ENCODE measurements at regions not wholly inside any gene's neighbourhood (a gene's known extent, or its start where the extent isn't known, plus 50 kb on each side); places are given as distances from the start of the nearest gene placed in this dataset.
"Not testable (repeated sequence)": the region's sequence is repeated elsewhere in the genome, so short reads cannot be mapped to it uniquely, and the experiment has no call there.

DNA sequence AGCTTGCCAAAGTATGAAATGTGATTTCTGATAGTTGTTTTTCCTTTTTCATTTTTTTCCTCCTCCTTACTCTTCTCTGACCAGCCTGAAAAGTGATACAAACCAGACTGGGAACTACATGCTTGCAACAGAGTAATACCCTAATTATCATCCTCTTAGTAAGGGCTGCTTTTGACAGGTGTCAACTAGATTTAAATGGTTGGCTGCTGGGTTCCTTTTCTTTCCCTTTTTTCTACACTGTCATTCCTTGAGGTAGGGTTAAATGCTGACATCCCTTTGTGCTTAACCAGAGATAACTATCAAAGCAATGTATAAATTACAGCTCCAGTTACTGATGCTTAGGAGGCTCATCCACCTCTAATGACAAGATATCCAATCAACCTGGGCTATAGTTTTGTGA is 598.8 kb downstream of the TTLL7 start:
- not testable (repeated sequence) for DNase-seq (ENCODE audit: low read depth in 2 of 2)

DNA sequence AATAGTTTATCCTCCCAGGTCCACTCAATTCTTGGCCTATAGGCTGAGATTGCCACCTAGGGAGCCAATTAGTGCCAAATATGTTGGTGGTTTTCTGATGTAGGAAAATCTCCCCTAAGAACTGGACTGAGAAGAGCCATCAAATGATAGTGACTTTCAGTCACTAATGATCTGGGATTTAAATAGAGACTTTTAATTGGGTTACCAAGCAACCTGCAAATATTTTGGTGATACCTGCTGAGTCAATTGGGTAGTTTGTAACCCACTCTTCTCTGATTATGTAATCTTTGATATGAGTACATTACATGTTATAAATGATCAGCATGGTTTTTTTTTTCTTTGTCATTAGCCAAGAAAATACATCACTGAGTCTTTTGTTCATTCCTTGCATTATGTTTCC is 600.8 kb downstream of the TTLL7 start:
- not testable (repeated sequence) for DNase-seq (ENCODE audit: low read depth in 2 of 2)

DNA sequence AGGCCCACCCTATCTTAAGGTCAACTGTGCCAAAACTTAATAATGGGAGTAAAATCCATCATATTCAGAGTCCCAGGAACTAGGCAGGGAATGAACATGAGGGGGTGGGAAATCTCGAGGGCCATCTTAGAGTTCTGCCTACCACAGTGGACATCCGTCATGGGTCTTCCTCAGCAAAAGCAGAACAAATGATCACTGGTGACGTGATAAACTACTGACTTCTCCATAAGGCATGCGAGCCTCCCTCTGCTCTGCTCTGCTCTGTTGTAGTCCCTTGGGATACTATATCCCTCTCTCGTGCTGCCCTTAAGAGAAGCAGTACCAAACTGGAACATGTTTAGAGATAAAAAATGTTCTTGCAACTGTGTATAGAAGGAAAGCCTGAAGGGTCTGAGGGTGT is 603.8 kb downstream of the TTLL7 start:
- not testable (repeated sequence) for DNase-seq (ENCODE audit: low read depth in 2 of 2)

DNA sequence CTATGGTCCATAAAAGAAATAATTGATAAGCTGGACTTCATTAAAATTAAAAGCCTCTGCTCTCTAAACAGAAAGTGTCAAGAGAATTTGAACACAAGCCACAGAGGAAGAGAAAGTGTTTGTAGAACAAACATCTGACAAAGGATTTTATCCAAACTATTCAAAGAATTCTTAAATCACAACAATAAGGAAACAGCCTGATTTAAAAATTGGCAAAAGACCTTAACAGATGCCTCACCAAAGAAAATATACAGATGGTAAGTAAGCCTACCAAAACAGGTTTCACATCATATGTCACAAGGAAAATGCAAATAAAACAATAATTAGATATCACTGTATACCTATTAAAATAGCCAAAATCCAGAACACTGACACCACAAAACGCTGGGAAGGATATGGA is 612.0 kb downstream of the TTLL7 start:
- not testable (repeated sequence) for DNase-seq (ENCODE audit: low read depth in 2 of 2)

DNA sequence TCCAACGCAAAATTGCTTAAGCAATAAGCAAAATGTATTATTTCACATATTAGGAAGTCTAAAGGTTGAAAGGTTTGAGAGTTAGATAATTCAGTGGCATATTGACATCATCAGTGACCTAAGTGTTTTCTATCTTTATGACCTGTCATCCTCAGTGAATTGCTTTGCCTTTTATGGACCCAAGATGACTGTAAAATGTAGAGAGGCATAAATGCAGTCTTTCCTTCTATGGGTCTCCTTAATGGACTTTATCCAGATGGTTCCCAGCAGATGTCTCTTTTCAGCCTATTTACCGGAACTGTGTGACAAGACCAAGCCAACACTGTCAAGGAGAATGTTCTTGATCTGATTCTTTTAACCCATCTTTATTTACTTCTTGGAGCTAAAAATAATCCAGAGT is 615.8 kb downstream of the TTLL7 start:
- DNase-seq (ENCODE audit: low read depth in 2 of 2): not testable (repeated sequence)

DNA sequence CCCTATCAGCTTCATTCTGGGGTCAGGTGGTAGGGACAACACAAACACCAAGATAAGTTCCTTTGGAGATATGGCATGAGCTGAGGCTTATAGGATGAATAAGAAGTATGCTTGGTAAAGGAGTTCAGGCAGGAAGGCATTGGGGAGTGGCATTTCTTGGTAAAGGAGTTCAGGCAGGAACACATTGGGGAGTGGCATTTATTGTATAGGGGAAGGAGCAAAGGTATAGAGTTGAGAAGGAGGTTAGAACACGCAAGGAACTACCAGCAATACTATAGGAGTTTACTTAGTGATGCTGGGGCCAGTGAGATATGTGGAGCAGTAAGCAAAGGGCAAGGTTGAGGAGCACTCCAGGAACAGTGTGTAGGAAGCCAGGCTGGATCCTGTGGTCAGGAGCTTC is 625.9 kb downstream of the TTLL7 start:
- not testable (repeated sequence) for DNase-seq (ENCODE audit: low read depth in 2 of 2)

DNA sequence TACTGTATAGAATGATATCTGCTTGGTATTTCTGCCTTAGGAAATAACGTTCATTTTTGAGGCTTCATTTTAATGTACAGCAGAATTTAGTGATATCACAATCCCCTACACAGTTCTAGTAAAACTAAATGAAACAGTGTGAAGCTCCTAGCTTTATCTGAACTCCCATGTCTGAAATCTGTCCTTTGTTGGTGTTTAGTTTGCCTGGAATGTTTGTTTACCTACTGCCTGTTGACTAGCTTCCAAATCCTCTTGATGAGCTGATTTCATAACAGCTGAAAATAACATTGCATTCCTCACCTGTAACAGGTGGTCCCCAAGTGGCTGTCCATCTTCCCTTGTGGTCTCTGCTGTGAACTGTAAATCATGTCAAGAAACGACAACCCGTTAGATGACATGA is 629.1 kb downstream of the TTLL7 start:
- not testable (repeated sequence) for DNase-seq (ENCODE audit: low read depth in 2 of 2)

DNA sequence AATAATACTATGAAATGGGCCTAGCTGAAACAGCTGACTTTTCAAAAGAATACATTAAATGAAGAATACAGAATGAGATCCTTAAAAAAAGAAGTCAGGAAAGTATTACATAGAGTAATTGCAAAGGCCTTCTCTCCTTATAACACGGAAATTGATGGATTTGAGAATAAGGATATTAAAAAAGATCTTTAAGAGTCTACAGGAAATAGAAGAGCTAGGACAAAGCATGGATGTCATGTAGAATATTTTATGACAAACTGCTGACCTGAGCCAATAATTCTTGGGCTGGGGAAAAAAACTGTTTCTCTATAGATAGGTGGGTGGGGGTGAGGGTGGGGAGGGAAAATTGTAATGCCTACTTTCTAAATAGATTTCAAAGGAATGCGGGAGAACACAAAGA is 633.6 kb downstream of the TTLL7 start:
- not testable (repeated sequence) for DNase-seq (ENCODE audit: low read depth in 2 of 2)

DNA sequence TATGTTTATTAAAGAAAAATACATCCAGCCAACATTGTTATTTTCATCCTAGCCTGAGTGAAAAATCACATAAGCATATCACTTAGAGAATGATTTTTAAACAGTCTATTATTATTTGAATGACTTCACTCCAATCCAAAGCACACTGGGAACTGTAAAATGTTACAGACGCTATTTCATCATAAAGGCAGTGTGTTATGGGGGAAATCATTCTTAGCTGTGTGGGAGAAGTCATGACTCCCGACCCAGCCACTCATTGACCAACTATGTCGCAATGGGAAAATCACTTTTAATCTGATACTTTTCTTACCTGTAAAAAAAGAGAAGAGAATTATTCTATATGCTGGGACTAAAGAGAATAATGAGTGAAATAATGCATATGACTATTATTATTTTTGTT is 653.6 kb downstream of the TTLL7 start:
- DNase-seq (ENCODE audit: low read depth in 2 of 2): not testable (repeated sequence)

DNA sequence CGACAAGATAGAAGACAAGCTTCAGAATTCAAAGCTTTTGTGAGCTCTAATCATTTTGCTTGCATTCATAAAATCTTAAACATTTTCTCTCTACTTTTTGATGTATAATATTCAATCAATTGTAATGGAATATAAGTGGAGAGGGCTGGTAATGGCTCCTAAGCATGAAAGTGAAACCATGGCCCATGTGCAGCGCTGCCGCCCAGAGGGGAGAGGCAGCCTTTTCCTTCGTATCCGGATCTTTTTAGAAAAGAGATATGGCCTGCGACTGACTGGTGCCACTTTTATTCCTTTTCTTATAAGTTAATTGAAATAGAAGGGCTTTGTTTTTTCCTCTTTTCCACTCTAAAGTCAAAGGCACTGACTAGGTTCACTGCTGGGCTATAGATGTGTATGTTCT is 655.2 kb downstream of the TTLL7 start:
- DNase-seq (ENCODE audit: low read depth in 2 of 2): not testable (repeated sequence)

DNA sequence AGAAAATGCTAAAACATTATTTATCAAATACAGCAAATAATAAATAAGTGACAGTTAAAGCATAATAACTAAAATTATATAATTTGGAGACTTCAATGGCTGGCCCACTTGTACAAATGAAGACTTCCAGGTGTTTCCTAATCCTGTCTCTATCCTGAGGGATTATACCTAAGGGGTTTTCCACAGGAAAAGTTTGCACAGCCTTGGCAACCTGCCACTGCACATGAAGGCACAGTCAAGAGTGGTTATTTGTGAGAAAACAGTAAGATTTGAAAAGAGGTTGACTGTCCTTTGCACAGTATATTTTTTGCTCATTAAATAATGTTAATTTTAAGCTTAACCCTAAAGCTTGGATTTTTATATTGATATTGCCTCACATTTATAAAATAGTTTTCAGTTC is 655.9 kb downstream of the TTLL7 start:
- not testable (repeated sequence) for DNase-seq (ENCODE audit: low read depth in 2 of 2)

DNA sequence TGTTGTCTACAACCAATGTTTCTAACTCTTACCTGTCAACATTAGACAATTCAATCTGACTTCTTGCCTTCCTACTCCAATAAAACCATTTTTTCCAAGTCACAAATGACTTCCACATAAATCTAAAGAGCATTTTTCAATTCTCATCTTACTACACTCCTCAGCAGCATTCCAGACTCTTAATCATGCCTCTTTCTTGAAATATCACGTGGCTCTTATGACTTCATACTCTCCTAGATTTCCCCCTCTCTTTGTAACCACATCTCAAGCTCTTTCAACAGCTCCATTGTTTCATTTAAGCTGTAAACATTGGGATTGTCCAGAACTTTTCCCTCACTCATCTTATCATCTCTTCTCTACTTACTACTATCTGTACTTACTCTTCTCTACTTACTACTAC is 666.6 kb downstream of the TTLL7 start:
- not testable (repeated sequence) for DNase-seq (ENCODE audit: low read depth in 2 of 2)

DNA sequence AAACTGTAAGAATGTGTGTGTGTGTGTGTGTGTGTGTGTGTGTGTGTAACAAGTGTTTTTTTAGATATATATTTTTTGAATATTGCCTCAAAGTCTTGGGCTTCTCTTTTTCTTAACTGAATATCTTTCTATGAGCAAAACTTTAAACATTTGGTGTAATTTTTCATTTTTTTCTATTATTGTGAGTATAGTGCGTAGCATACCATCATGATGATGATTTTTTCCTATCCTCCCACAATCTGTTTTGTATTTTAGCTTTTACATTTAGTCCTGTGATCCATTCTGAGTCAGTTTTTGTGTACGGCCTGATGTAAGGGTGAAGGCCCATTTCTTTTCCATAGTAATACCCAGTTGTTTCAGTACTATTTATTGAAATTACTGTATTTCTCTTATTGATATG is 680.6 kb downstream of the TTLL7 start:
- DNase-seq (ENCODE audit: low read depth in 2 of 2): peak; percentile 45 to 46

DNA sequence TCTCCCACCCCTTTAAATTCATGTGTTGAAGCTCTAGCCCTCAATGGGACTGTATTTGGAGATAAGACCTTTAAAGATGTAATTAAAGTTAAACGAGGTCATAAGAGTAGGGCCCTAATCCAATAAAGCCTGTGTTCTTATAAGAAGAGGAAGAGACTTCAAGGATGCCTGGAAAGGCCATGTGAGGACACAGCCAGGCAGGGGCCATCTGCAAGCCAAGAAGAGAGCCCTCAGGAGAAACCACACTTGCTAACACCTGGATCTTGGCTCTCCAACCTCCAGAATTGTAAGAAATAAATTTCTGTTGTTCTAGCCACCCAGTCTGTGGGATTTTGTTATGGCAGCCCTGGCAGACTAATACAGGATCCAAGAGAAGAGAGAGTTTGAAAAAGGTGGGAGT is 683.5 kb downstream of the TTLL7 start:
- not testable (repeated sequence) for DNase-seq (ENCODE audit: low read depth in 2 of 2)

DNA sequence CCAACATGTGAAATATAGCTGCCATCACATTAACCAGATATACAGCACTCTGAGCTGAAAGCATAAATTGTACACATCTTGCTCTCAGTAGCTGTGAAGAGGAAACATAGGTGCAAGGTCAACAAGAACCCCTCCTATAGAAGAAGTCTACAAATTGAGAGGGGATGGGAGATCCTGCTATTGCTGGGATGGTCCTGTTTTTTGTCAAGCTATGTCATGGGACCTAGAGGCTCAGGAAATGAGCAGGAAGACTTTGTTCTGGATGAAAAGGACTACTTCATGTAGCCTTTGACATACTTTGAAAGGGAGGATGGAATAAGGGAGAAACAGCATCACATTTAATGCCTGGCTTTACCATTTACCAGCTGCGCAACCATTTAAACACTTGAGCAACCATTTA is 688.8 kb downstream of the TTLL7 start:
- not testable (repeated sequence) for DNase-seq (ENCODE audit: low read depth in 2 of 2)

DNA sequence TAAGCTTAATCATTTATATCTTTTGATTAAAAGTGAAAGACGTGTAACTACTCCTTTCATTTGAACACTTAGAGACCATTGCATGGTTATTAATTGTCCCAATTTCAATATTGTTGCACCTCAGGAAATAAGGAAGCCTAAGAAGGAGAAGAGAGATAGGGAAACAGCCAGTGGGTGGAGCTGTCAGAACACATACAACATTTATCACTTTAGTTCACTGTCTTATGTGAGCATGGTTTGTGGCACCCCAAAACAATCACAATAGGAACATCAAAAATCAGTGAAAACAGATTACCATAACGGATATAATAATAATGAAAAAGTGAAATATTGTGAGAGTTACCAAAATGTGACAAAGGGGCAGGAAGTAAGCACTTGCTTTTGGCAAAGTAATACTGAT is 689.9 kb downstream of the TTLL7 start:
- DNase-seq (ENCODE audit: low read depth in 2 of 2): not testable (repeated sequence)

DNA sequence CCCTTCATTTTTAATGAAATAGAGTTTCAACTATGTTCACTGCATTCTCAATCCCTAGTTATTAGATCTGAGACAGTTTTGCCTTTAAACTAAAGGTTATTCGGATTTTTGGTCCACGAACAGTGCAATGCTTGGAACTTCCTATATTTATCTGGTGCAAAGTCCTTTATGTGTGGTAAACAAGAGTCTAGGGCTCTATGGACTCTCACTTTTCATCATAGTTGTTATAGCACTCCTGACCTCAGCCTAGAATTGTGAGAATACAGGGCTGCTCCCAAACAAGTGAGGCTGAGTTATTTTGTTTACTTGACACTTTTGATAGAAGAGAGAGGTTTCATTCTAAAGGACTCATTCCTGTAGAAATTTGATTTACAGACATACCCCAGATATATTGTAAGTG is 692.1 kb downstream of the TTLL7 start:
- not testable (repeated sequence) for DNase-seq (ENCODE audit: low read depth in 2 of 2)

DNA sequence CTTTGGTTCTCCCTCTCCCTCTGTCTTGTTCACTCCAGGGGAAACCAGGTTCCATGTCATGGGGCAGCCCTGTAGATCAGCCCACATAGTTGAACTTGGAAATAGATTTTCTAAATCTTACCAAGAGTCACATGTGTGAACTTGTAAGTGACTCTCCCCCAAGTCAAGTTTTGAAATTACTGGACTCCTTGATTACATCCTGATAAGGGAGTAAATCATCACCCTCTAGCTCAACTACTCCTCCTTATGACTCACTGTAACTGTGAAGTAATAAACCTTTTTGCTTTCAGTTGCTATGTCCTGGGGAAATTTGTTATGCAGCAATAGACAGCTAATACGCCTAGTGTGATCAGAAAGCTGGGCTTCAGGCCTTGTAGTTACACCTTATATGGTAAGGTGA is 703.3 kb downstream of the TTLL7 start:
- DNase-seq (ENCODE audit: low read depth in 2 of 2): not testable (repeated sequence)

DNA sequence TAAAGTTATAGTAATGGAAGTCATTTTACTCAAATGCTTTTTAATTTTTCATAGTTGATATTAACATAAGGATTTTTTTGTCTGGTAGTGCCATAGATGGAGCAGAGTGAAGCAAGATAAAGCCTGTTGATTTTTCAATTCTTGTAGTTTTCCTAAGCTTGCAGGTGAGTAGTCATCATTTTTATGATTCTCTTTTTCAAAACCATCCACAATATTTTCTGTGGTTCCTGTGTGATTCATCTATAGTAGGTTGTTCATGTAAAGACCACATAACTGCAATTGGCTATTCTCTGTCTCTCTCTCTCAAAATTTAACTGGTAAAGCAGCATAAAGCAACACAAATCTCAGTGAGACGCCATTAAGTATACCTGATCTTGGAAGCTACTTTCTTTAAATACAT is 711.5 kb downstream of the TTLL7 start:
- DNase-seq (ENCODE audit: low read depth in 2 of 2): not testable (repeated sequence)

DNA sequence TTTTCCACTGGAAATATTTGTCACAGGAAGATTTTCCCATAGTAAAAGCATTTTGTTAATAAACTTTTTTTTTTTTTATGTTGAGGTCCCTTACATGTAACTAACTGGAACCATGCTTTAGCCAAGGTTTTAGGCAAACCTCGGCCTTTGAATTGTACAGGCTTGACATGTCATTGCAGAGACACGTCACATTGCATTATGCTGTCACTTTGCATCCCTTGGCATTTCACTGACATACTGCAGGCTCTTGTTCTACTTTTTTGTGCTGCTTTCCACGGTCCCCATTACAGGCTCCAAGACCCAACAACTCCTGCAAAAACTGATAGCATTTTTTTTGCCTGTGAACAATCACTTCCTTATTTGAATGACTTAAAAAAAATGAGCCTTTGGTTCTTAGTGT is 724.3 kb downstream of the TTLL7 start:
- not testable (repeated sequence) for DNase-seq (ENCODE audit: low read depth in 2 of 2)

DNA sequence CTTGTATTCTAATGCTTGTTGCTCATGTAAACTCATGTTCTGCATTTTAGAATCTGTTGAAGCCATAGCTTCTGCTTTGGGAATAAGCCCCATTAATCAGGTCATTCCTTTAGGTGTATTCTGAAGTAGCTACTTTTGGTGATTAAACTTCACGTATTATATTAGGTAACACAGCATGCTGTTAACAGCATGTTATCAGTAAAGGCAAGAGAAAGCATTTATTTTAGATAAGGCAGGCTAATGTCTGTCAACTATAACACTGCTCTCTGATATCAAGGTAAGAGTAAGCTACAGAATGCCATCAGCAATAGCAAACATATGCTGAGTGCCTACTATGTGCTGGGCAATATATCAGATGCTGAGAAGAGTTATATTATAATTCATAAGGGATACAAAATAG is 726.4 kb downstream of the TTLL7 start:
- not testable (repeated sequence) for DNase-seq (ENCODE audit: low read depth in 2 of 2)

DNA sequence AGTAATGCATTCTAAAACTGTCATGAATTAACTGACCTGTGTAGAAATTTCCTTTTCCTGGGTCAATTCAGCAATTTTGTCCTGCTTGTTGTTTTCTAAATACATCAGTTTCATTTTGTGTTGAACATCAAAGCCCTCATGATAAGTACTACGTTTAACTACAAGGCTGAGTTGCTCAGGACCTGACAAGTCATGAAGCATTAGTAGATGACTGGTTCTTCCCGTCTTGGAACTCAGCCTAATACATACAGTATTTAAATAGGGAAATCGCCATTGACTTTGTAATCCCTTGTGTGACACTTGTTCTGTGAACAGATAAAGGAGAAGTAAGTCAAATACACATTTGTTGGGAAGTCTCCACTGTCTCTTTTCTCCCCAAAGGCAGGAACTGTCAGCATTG is 727.1 kb downstream of the TTLL7 start:
- DNase-seq (ENCODE audit: low read depth in 2 of 2): not testable (repeated sequence)

DNA sequence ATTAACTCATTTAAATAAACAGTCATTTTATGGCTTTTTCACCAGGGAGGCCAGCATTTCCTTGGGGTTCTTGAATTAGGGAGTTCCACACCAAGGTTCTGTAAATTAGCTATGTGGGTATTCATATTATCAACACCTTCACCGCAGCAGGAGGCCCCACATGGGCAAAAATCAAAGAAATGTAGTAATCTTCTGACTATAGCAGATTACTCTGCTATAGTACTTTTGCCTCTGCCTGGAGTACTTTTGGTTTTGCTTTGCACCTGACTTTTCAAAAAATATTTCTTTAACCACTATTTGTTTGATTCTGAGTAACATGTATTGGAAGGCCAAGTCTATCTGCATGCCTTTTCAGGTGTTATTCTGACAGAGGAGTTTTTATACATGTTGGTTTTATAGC is 728.1 kb downstream of the TTLL7 start:
- DNase-seq (ENCODE audit: low read depth in 2 of 2): not testable (repeated sequence)

DNA sequence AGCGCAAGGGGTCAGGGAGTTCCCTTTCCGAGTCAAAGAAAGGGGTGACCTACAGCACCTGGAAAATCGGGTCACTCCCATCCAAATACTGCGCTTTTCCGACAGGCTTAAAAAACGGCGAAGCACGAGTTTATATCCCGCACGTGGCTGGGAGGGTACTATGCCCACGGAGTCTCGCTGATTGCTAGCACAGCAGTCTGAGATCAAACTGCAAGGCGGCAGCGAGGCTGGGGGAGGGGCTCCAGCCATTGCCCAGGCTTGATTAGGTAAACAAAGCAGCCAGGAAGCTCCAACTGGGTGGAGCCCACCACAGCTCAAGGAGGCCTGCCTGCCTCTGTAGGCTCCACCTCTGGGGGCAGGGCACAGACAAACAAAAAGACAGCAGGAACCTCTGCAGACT is 735.1 kb downstream of the TTLL7 start:
- DNase-seq (ENCODE audit: low read depth in 2 of 2): not testable (repeated sequence)

DNA sequence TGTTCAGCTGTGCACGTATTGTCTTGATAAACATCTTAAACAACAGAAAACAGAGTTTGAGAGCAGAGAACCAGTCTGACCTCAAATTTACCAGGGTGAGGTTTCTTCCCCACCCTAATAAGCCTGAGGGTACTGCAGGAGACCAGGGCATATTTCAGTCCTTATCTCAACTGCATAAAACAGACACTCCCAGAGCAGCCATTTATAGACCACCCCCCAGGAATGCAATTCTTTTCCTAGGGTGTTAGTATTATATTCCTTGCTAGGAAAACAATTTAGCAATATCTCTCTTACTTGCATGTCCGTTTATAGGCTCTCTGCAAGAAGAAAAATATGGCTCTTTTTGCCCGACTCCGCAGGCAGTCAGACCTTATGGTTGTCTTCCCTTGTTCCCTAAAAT is 747.2 kb downstream of the TTLL7 start:
- DNase-seq (ENCODE audit: low read depth in 2 of 2): not testable (repeated sequence)
